NCI-H748 treated with DMSO at 0.1 percent for 48 hours (cell line): ENCODE measurements at regions not wholly inside any gene's neighbourhood (a gene's known extent, or its start where the extent isn't known, plus 50 kb on each side); places are given as distances from the start of the nearest gene placed in this dataset.
"Not testable (repeated sequence)": the region's sequence is repeated elsewhere in the genome, so short reads cannot be mapped to it uniquely, and the experiment has no call there.

Experiments
- DNase-seq: peaks from one replicate; lab custom pipeline; 2025; lab: John Stamatoyannopoulos, UW

DNA sequence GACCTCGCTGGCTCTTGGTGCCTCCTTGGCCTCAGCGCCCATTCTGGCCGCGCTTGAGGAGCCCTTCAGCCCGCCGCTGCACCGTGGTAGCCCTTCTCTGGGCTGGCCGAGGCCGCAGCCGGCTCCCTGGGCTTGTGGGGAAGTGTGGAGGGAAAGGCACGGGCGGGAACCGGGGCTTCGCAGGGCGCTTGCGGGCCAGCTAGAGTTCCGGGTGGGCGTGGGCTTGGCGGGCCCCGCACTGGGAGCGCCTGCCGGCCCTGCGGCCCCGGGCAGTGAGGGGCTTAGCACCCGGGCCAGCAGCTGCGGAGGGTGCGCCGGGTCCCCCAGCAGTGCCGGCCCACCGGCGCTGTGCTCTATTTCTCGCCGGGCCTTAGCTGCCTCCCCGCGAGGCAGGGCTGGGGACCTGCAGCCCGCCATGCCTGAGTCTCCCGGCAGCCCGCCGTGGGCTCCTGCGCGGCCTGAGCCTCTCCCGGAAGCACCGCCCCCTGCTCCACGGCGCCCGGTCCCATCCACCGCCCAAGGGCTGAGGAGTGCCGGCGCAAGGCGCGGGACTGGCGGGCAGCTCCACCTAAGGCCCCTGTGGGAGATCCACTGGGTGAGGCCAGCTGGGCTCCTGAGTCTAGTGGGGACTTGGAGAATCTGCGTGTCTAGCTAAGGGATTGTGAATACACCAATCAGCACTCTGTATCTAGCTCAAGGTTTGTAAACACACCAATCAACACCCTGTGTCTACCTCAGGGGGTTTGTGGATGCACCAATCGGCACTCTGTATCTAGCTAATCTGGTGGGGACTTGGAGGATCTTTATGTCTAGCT is 141.1 kb downstream of the SLCO4C1 start:
- DNase-seq: not testable (repeated sequence)

DNA sequence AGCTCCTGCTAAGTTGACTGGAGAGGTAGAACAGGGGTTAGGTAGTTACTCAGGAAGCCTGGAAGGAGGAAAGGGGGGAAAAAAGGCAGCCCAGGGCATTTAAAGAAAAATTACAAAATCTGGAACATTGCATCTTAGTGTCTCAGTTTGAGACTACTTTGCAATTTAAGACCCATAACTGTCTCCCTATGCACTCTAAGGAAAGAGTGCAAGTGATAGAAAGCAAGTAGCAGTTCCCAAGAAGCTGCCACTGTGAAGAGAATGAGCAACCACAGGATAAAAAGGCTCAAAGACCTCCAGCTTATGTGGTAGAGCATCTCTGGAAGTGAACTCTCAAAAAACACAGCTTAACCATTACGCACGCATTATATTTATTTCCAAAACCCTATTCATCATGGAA is 141.8 kb downstream of the SLCO4C1 start:
- no peak for DNase-seq

DNA sequence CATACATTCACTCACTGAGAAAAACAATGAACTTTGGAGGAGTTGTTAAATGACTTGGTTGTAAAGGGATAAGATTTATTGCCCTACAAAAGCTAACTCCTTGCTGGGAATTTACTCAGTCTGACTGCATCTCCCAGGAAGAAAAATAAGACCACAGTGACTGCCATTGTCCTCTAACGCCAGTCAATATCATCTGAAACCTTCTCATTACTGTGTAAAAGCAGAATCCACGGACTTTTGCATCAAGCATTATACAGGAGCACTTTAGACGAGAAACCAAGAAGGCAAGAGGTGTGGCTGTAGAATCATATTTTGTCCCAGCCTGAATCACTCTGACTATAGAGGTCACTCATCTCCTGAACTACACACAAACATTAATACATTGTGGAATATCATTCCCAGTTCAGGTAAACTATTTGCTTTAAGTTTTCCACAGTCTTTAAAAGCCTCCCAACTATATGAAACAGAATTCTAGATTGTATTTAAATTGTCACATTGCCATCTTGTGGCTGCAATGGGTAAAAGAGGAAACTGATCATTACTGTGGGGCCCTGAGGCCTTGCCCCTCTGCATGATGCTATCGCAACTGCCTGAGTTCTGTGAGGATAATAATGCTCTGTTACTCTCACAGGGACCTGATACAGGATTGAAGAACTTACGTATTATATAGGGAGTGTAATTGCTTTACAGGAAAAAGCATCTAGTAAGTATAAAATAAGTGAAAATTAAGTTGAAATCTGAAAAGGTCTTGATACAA is 142.9 kb downstream of the SLCO4C1 start:
- peak; percentile 26 for DNase-seq

GRCh38 chr5:102139029-102139428 is 157.1 kb downstream of the SLCO4C1 start:
- no peak for DNase-seq

DNA sequence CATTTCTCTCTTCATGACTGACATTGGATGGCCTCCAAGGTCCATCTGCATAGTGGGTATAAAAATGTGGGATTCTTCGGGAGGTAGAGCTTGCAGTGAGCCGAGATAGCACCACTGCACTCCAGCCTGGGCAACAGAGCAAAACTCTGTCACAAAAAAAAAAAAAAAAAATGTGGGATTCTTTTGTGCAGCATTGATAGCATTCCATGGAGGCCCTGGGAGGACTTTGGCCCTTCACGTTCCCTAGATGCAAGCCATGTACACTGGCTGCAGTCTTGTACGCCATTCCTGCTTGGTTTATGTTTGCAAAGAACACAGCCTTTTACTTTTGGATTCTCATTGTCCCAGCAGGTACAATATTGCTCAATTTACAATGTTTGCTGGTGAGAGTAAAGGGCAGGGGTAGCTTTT is 157.8 kb downstream of the SLCO4C1 start:
- no peak for DNase-seq

GRCh38 chr5:102130890-102131289 is 165.2 kb downstream of the SLCO4C1 start:
- DNase-seq: no peak

GRCh38 chr5:102130386-102130785 is 165.7 kb downstream of the SLCO4C1 start:
- DNase-seq: no peak

DNA sequence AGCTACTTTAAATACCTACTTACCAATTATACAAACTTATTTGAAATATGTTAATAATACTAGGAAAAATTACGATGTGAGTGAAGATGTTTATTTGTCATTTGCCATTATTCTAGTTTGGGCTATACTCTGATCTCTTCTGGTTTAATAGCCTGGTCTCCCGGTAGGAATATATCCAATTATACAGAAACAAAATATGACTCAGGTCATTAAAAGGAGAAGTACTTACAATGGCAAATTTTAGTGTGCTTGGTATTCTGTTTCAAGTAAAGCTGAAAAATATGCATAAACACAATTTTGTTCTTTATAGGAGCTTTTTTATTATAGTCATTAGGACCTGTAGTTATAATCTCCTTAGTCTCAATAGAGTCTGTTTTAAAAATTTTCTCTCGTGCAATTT is 176.8 kb downstream of the SLCO4C1 start:
- no peak for DNase-seq

DNA sequence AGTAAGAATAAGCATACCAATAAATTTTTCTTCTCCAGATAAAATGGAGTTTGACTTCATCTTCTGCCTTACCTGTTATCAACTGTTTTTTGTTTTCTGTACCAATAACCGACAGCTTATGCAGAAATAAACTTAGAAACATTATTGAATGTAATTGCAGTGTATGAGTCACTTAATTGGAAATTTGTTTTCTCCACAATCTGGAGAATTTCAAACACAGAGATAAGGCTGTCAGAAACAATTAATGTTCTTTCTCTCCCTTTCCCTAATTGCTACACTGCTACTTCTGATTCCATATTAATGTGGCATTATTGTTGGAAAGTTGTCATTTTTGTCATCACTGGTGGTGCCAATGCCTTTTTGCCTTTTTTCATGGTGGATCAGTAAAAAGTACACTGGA is 180.3 kb downstream of the SLCO4C1 start:
- DNase-seq: no peak

DNA sequence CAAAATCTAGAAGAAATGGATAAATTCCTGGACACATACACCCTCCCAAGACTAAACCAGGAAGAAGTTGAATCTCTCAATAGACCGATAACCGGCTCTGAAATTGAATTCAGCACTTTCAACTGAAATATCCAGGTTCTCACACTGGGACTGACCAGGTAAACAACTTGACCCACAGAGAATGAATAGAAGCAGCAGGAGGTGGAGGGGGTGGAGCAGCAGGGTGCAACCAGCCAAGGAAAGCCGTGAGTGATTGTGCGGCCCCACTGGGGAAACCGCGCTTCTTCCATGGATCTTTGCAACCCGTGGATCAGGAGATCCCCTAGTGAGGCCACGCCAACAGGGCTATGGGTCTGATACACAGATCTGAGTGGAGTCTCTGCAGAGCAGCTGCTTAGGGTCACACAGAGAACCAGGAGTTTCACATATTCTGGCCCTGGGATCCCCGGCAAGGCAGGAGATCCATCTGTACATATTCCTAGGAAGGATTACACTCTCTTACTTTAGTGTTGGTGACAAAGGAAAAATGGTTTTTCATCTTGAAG is 181.5 kb downstream of the SLCO4C1 start:
- no peak for DNase-seq

GRCh38 chr5:102107865-102108264 is 188.2 kb downstream of the SLCO4C1 start:
- no peak for DNase-seq

- no peak for DNase-seq
Measured at GRCh38 chr5:102106599-102106998, 189.5 kb downstream of the SLCO4C1 start.

DNA sequence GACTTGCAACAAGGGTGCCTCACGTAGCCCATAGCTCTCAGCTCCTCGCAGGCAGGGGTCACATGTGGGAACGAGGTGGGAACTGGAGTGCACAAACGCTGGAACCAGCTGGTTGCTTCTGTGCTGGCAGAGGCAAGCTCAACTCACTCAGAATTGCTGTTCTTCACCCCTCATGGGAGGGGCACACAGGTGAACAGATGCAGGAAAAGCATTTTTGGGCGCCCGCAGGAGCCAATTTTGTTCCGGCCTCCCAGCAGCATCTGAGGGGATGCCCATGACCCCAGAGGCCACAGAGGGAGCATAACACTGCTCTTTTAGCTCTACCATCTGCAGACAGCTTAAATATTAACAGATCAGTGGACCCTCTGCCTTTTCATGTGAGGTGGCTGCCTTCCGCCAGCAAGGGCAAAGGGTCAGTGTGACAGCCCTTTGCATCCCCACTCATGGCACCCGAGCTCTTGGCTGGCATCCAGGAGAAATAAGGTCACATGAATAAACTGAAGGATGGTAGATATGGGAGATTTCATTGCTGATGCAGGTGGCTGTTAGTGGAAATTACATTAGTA is 196.2 kb downstream of the SLCO4C1 start:
- no peak for DNase-seq

GRCh38 chr5:102099083-102099482 is 197.0 kb downstream of the SLCO4C1 start:
- not testable (repeated sequence) for DNase-seq

DNA sequence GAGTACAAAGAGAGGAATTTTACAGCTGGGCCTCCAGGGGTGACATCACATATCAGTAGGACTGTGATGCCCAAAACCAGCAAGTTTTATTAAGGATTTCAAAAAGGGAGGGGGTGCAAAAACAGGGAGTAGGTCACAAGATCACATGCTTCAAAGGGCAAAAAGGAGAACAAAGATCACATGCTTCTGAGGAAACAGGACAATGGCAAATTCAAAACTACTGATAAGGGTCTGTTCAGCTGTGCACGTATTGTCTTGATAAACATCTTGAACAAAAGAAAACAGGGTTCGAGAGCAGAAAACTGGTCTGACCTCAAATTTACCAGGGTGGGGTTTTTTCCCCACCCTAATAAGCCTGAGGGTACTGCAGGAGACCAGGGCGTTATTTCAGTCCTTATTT is 197.5 kb downstream of the SLCO4C1 start:
- not testable (repeated sequence) for DNase-seq

GRCh38 chr5:102090770-102091169 is 205.3 kb downstream of the SLCO4C1 start:
- DNase-seq: peak; percentile 32

DNA sequence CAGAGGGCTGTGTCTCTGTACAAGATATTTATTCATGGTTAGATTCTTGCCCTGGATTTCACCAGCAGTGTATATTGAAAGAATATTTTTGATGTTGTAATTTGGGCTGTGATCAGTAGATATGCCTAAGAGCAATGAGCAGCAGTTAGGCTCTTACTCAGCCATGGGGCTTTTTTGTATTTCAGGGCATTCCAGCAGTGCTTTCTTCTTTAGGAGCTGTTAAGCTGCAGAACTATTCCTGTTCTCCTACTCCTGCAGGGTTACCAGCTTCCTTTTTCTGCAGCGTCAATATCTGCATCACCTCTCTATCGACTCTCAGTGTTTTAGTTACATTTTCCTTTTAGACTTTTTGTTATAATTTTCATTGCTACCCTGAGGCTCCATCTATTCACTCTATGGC is 206.2 kb downstream of the SLCO4C1 start:
- DNase-seq: no peak

DNA sequence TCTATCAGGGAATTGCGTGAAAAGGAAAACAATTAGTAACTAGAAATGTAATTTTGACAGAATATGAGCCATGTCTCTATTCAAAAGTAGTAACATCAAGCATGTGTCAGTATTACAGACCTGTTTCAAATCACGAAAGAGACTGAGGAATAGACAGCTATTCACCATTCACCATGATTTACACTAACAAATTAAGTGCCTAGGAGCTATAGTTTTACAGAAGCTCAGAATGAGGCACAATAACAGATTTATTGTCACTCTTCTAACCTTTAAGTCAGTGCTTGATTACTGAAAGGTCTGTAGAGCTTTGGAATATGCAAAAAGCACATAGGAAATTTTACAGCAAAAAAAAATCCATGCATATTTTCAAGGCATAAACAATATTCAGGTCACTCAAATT is 208.2 kb downstream of the SLCO4C1 start:
- DNase-seq: no peak

DNA sequence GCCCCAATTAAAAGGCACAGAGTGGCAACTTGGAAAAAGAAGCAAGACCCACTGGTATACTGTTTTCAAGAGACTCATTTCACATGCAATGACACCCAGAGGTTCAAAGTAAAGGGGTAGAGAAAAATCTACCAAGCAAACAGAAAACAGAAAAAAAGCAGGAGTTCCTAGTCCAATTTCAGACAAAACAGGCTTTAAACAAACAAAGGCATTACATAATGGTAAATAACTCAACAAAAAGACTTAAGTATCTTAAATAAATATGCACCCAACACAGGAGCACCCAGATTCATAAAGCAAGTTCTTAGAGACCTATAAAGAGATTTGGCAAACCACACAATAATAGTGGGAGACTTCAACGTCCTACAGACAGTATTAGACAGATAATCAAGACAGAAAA is 215.8 kb downstream of the SLCO4C1 start:
- no peak for DNase-seq

GRCh38 chr5:102077920-102078319 is 218.2 kb downstream of the SLCO4C1 start:
- no peak for DNase-seq

- DNase-seq: no peak
Measured at GRCh38 chr5:102069974-102070373, 226.1 kb downstream of the SLCO4C1 start.

- DNase-seq: no peak
Measured at GRCh38 chr5:102068870-102069269, 227.2 kb downstream of the SLCO4C1 start.

DNA sequence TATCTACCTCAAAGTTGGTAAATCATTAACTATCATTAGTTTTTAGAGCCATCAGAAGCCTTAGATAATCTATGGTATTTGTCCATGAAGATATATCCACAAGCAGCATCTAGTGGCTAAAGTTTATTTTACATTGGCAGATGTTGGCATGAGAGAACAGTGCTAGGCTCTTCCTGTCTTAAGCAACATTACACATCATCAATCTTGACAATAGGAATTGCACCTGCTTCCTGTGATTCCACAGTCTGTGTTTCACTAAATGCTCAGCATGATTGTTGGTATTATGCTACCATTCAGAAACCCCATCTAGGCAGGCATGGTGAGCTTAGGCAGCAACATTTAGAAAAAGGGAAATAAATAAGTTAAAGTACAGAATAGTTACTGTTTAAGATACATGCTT is 246.6 kb downstream of the SLCO4C1 start:
- peak; percentile 82 for DNase-seq
